Mucosa of stomach (tissue), 1 donor: ENCODE measurements at regions not wholly inside any gene's neighbourhood (a gene's known extent, or its start where the extent isn't known, plus 50 kb on each side); places are given as distances from the start of the nearest gene placed in this dataset.

Experiments
- H3K27me3 ChIP-seq: one replicate; pipeline ENCODE4 v1.7.0; 2013; ENCODE audit warnings: mild to moderate bottlenecking, low read length; ENCODE audit not compliant: control insufficient read depth, insufficient read depth
- H3K36me3 ChIP-seq: one replicate; pipeline ENCODE4 v1.7.0; 2013; ENCODE audit warnings: low read length; ENCODE audit not compliant: control insufficient read depth, insufficient read depth
- H3K4me1 ChIP-seq: one replicate; pipeline ENCODE4 v1.7.0; 2013; ENCODE audit warnings: mild to moderate bottlenecking, low read length; ENCODE audit not compliant: control insufficient read depth, insufficient read depth
- H3K4me3 ChIP-seq: one replicate; pipeline ENCODE4 v1.7.0; 2013; ENCODE audit warnings: low read length
- H3K9ac ChIP-seq: one replicate; pipeline ENCODE4 v1.7.0; 2013; ENCODE audit warnings: mild to moderate bottlenecking, low read length, moderate library complexity
- H3K9me3 ChIP-seq: one replicate; pipeline ENCODE4 v1.7.0; 2013; ENCODE audit warnings: mild to moderate bottlenecking, low read length, moderate library complexity; ENCODE audit not compliant: control insufficient read depth
- donor health status: Pancreatic carcinoma.

GRCh38 chr2:212854116-212854515 is 297.3 kb downstream of the IKZF2 start:
- no peaks in the 10 kb centered on the region for H3K9me3 ChIP-seq

GRCh38 chr2:212845941-212846340 is 305.5 kb downstream of the IKZF2 start:
- no peak overlapping the region for H3K9ac ChIP-seq
- no peak overlapping the region for H3K4me3 ChIP-seq
- H3K27me3 ChIP-seq = no peaks in the 10 kb centered on the region
- no peaks in the 10 kb centered on the region for H3K4me1 ChIP-seq
- no peaks in the 10 kb centered on the region for H3K9me3 ChIP-seq
- no peaks in the 10 kb centered on the region for H3K36me3 ChIP-seq

More at GRCh38 chr2:212854116-212854515, 297.3 kb downstream of the IKZF2 start:
- Histone ChIP-seq H3K36me3 (no peaks in the 10 kb centered on the region), H3K27me3 (no peaks in the 10 kb centered on the region), H3K9ac (no peak overlapping the region), H3K4me3 (no peak overlapping the region), H3K4me1 (no peaks in the 10 kb centered on the region)

DNA sequence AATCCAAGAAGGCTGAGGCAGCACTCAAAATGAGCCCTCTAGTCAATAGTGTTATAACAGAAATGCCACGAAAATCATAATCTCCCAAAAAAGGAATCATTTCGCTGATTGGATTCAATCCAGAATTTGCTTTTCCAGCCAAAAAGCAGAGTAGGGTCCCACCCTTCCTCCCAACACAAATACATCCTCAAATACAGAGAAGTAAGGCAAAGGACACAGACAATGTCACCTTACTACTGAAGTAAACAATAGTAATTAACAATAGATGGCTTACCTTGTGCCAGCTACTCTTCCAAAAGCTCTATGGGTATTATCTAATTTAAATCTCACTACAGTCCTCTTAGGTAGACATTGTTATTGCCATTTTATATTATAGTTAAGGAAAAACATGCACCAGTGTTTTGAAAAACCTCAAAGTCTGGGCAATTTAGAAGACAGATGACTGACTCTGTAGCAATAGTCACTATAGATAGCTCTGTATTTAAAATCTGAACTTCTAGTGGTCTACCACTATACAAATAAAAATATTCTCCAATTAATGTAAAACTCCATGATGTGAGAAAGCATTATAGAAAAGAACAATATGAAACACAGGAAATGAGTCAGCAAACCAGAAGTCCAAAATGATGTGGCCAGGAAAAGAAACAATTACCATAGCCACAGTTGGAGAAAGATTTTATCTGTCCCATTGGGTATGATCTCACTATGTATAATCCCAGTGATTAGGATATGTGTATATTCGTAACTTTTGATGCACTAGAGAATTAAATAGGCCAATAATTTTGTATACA is 305.0 kb upstream of the ERBB4 start:
- Histone ChIP-seq H3K9me3 (no peaks in the 10 kb centered on the region), H3K9ac (no peak overlapping the region), H3K4me1 (no peaks in the 10 kb centered on the region), H3K4me3 (no peak overlapping the region), H3K27me3 (no peaks in the 10 kb centered on the region), H3K36me3 (no peaks in the 10 kb centered on the region)

- Histone ChIP-seq H3K27me3 (no peaks in the 10 kb centered on the region), H3K4me1 (no peaks in the 10 kb centered on the region), H3K9me3 (no peaks in the 10 kb centered on the region), H3K36me3 (no peaks in the 10 kb centered on the region), H3K4me3 (no peak overlapping the region), H3K9ac (no peak overlapping the region)
Observed at GRCh38 chr2:212842544-212843185, 304.1 kb upstream of the ERBB4 start.

GRCh38 chr2:212841460-212841859 is 302.9 kb upstream of the ERBB4 start:
- no peaks in the 10 kb centered on the region for H3K4me1 ChIP-seq
- no peaks in the 10 kb centered on the region for H3K27me3 ChIP-seq
- H3K9me3 ChIP-seq = no peaks in the 10 kb centered on the region
- H3K4me3 ChIP-seq = no peak overlapping the region
- H3K36me3 ChIP-seq = no peaks in the 10 kb centered on the region
- H3K9ac ChIP-seq = no peak overlapping the region

DNA sequence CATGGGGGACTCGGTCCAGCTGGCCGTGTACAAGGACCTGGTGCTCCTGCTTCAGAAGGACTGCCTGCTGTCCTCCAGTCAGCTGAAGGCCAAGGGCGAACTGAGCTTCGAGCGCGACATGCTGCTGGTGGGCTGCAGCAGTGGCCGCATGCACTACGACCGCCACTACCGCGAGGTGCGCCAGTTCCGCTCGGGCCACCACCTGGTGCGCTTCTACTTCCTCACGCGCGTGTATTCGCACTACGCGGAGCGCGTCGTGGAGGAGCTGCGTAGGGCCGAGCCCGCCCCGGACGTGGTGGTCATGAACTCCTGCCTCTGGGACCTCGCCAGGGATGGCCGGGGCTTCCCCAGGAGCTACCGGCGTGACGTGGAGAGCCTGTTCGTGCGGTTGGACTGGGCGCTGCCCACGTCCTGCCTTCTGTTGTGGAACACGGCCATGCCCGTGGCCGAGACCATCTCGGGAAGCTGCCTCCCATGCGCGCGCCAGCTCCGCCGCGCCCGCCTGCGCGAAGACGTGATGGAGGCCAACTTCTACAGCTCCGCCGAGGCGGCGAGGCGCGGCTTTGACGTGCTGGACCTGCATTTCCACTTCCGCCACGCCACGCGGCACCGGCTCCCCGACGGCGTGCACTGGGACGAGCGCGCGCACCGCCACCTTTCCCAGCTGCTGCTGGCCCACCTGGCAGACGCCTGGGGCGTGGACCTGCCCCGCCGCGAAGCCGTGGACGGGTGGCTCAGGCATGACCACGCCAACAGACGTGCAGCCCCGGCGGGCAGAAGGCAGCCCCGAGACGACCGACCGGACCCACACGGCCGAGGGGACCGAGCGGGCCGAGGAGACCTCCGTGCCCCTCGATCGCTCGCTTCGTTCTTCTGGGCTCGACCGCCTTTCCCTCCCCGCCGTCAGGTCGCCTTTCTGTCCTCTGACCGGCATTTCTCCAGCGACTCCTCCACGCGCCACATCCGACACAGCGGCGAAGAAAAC is 293.9 kb upstream of the ERBB4 start:
- no peak overlapping the region for H3K9ac ChIP-seq
- no peaks in the 10 kb centered on the region for H3K4me1 ChIP-seq
- no peaks in the 10 kb centered on the region for H3K27me3 ChIP-seq
- H3K4me3 ChIP-seq = no peak overlapping the region
- H3K9me3 ChIP-seq = no peaks in the 10 kb centered on the region
- no peaks in the 10 kb centered on the region for H3K36me3 ChIP-seq

- H3K9me3 ChIP-seq = no peaks in the 10 kb centered on the region
- H3K27me3 ChIP-seq = no peaks in the 10 kb centered on the region
- no peaks in the 10 kb centered on the region for H3K36me3 ChIP-seq
- no peak overlapping the region for H3K9ac ChIP-seq
- H3K4me3 ChIP-seq = no peak overlapping the region
- no peaks in the 10 kb centered on the region for H3K4me1 ChIP-seq
Observed at GRCh38 chr2:212831671-212832199, 293.1 kb upstream of the ERBB4 start.

GRCh38 chr2:212816267-212816666 is 277.7 kb upstream of the ERBB4 start:
- H3K4me3 ChIP-seq = no peak overlapping the region
- no peak overlapping the region for H3K9ac ChIP-seq
- H3K9me3 ChIP-seq = no peaks in the 10 kb centered on the region
- no peaks in the 10 kb centered on the region for H3K4me1 ChIP-seq
- H3K27me3 ChIP-seq = no peaks in the 10 kb centered on the region
- no peaks in the 10 kb centered on the region for H3K36me3 ChIP-seq

- no peak overlapping the region for H3K4me3 ChIP-seq
- no peaks in the 10 kb centered on the region for H3K4me1 ChIP-seq
- H3K36me3 ChIP-seq = no peaks in the 10 kb centered on the region
- no peak overlapping the region for H3K9ac ChIP-seq
- no peaks in the 10 kb centered on the region for H3K27me3 ChIP-seq
- no peaks in the 10 kb centered on the region for H3K9me3 ChIP-seq
Observed at GRCh38 chr2:212815453-212815852, 276.9 kb upstream of the ERBB4 start.

GRCh38 chr2:212814941-212815340 is 276.3 kb upstream of the ERBB4 start:
- Histone ChIP-seq H3K27me3 (no peaks in the 10 kb centered on the region), H3K4me3 (no peak overlapping the region), H3K36me3 (no peaks in the 10 kb centered on the region), H3K9ac (no peak overlapping the region), H3K4me1 (no peaks in the 10 kb centered on the region), H3K9me3 (no peaks in the 10 kb centered on the region)

DNA sequence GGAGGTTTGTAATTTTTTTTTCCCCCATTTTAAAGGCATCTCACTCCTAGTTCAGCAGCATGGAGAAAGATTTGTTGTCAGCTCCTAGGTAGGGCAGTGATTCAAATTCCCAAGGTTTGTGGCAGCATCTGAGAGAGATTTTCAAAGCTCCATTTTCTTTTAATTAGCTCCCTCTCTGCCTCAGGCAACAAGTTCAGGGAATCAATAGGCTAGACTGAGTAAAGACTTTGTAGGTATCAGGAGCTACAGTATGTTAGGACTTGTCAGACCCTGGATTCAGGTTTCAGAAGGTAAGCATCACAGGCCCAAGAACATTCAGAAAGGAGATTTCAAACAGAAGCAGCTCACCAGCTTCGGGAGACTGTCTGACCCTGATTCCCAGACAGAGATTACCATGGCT is 273.3 kb upstream of the ERBB4 start:
- H3K27me3 ChIP-seq = no peaks in the 10 kb centered on the region

More for the DNA sequence above, 273.3 kb upstream of the ERBB4 start:
- Histone ChIP-seq H3K9me3 (no peaks in the 10 kb centered on the region), H3K36me3 (no peaks in the 10 kb centered on the region), H3K4me1 (no peaks in the 10 kb centered on the region), H3K9ac (no peak overlapping the region), H3K4me3 (no peak overlapping the region)
